A549 (cell line): ENCODE measurements at regions not wholly inside any gene's neighbourhood (a gene's known extent, or its start where the extent isn't known, plus 50 kb on each side); places are given as distances from the start of the nearest gene placed in this dataset.

Experiments
- ATAC-seq, 2 experiments: fragments of 200-7000 bp in 1 of 2; fragments of >200 bp in 1 of 2; cut with Nextera tagmentation in 1 of 2; cut with Tn5 transposase in 1 of 2; 3 replicates each; pipeline versions ENCODE4 v1.8.0 to v1.9.1; 2018 to 2020; ENCODE audit warnings: mild to moderate bottlenecking in 1 of 2, moderate library complexity in 1 of 2
- CTCF ChIA-PET: fragments of 300-600 bp; sonication (Branson Sonifier 250); formaldehyde crosslinking; extraction: SDS; loops from one replicate; lab custom pipeline; 2021; ENCODE audit warnings: antibody characterized with exemption, inconsistent platforms; lab: Yijun Ruan, JAX
- POLR2A ChIA-PET: fragments of 350-600 bp; formaldehyde crosslinking; extraction: SDS; loops from one replicate; lab custom pipeline; 2021; ENCODE audit warnings: antibody characterized with exemption, inconsistent platforms; lab: Yijun Ruan, JAX
- DNase-seq, 2 experiments: peaks; one replicate each; pipeline versions ENCODE4 v3.0.0 to v3.0.0-alpha.2; 2011 to 2016; ENCODE audit warnings: low read depth in 1 of 2, low spot score in 1 of 2
- FAIRE-seq: peaks from 2 replicates; lab custom pipeline; 2011; peaks lifted over from hg19 to GRCh38; lab: Jason Lieb, UNC
- H3K27ac ChIP-seq, 2 experiments: fragments of >200 bp; sonication (Bioruptor Twin); formaldehyde crosslinking; 3 replicates each; pipeline ENCODE4 v1.5.1; 2016 to 2017
- H3K4me1 ChIP-seq: fragments of >200 bp; sonication (Bioruptor Twin); formaldehyde crosslinking; 3 replicates; pipeline ENCODE4 v1.6.1; 2016
- H3K4me2 ChIP-seq: fragments of >200 bp; sonication (Bioruptor Twin); formaldehyde crosslinking; 3 replicates; pipeline ENCODE4 v1.6.1; 2016
- H3K4me3 ChIP-seq: fragments of >200 bp; sonication (Bioruptor Twin); formaldehyde crosslinking; 3 replicates; pipeline ENCODE4 v1.5.1; 2016
- H3K9me3 ChIP-seq: fragments of >200 bp; sonication (Bioruptor Twin); formaldehyde crosslinking; 3 replicates; pipeline ENCODE4 v1.6.1; 2016
- CBX2 ChIP-seq: fragments of 200-600 bp; sonication (generic); IDR thresholded peaks from 2 replicates; pipeline ENCODE4 v1.6.1; 2016; ENCODE audit warnings: low read depth, mild to moderate bottlenecking, borderline replicate concordance
- CHD2 ChIP-seq: fragments of 150-350 bp; IDR thresholded peaks from 2 replicates; pipeline ENCODE4 v1.6.1; 2014; ENCODE audit warnings: low read length; ENCODE audit not compliant: partially characterized antibody
- CHD4 ChIP-seq: fragments of 200-600 bp; sonication (generic); IDR thresholded peaks from 2 replicates; pipeline ENCODE4 v1.6.1; 2016; ENCODE audit warnings: antibody characterized with exemption, mild to moderate bottlenecking, borderline replicate concordance
- EP300 ChIP-seq, 2 experiments: fragments of >200 bp; sonication (Bioruptor Twin); formaldehyde crosslinking; IDR thresholded peaks; 2 replicates in 1 of 2; 3 replicates in 1 of 2; pipeline ENCODE4 v1.6.1; 2016 to 2017
- ESRRA ChIP-seq: fragments of 150-350 bp; IDR thresholded peaks from 2 replicates; pipeline ENCODE4 v1.6.1; 2014; ENCODE audit warnings: mild to moderate bottlenecking, low read length, borderline replicate concordance
- FOSL2 ChIP-seq, 2 experiments: fragments of 450-650 bp in 1 of 2; fragments of >200 bp in 1 of 2; sonication (Bioruptor Twin) in 1 of 2; formaldehyde crosslinking; IDR thresholded peaks; 2 replicates each; pipeline versions ENCODE4 v1.5.0 to v1.6.1; 2016 to 2020; ENCODE audit warnings: mild to moderate bottlenecking in 1 of 2, moderate library complexity in 1 of 2
- FOXS1 ChIP-seq: fragments of 250-450 bp; sonication (Bioruptor Pico); IDR thresholded peaks from 2 replicates; pipeline ENCODE4 v1.5.0; 2020; ENCODE audit warnings: mild to moderate bottlenecking, moderate library complexity
- HEYL ChIP-seq: fragments of 250-450 bp; sonication (Bioruptor Pico); IDR thresholded peaks from 2 replicates; pipeline ENCODE4 v1.8.0; 2021; ENCODE audit warnings: mild to moderate bottlenecking, moderate library complexity
- HOXA7 ChIP-seq: fragments of 250-450 bp; sonication (Bioruptor Pico); IDR thresholded peaks from 2 replicates; pipeline ENCODE4 v1.5.0; 2020; ENCODE audit warnings: mild to moderate bottlenecking, moderate library complexity
- JUNB ChIP-seq: fragments of >200 bp; sonication (Bioruptor Twin); formaldehyde crosslinking; IDR thresholded peaks from 2 replicates; pipeline ENCODE4 v1.6.1; 2016
- NR3C1 ChIP-seq: fragments of >200 bp; sonication (Bioruptor Twin); formaldehyde crosslinking; IDR thresholded peaks from 3 replicates; pipeline ENCODE4 v1.6.1; 2017
- POLR2AphosphoS2 ChIP-seq: conservative IDR thresholded peaks from 2 replicates; pipeline ENCODE4 v1.6.1; 2012; ENCODE audit warnings: low read length, improper control_type of control experiment, inconsistent platforms
- RFX5 ChIP-seq: fragments of 450-650 bp; IDR thresholded peaks from 2 replicates; pipeline ENCODE4 v1.7.1; 2014; ENCODE audit warnings: antibody characterized with exemption, mild to moderate bottlenecking, moderate library complexity
- RNF2 ChIP-seq: fragments of 200-600 bp; sonication (generic); IDR thresholded peaks from 2 replicates; pipeline ENCODE4 v1.6.1; 2016; ENCODE audit warnings: low read depth, mild to moderate bottlenecking, antibody characterized with exemption, moderate library complexity, borderline replicate concordance
- SMC3 ChIP-seq: fragments of >200 bp; sonication (Bioruptor Twin); formaldehyde crosslinking; IDR thresholded peaks from 3 replicates; pipeline ENCODE4 v1.6.1; 2018; ENCODE audit warnings: inconsistent platforms
- TFCP2L1 ChIP-seq: fragments of 250-450 bp; sonication (Bioruptor Pico); IDR thresholded peaks from 2 replicates; pipeline ENCODE4 v1.5.0; 2021; ENCODE audit warnings: mild to moderate bottlenecking
- ZC3H11A ChIP-seq: fragments of 450-650 bp; IDR thresholded peaks from 2 replicates; pipeline ENCODE4 v1.6.1; 2014; ENCODE audit warnings: antibody characterized with exemption, mild to moderate bottlenecking
- ZFP36 ChIP-seq: fragments of 450-650 bp; IDR thresholded peaks from 2 replicates; pipeline ENCODE4 v1.6.1; 2014; ENCODE audit warnings: borderline replicate concordance; ENCODE audit not compliant: partially characterized antibody
- ZNF302 ChIP-seq: fragments of 250-450 bp; sonication (Bioruptor Pico); IDR thresholded peaks from 2 replicates; pipeline ENCODE4 v1.9.0; 2021; ENCODE audit warnings: inconsistent platforms, mild to moderate bottlenecking, moderate library complexity
- WGBS: methylation state at CpG from one replicate; pipeline ENCODE4 v1.1.6; 2017; ENCODE audit errors: missing lambda C conversion rate; 5-methylcytosine and 5-hydroxymethylcytosine counted together
- TF ChIP-seq, protein P1 (sequence below): fragments of >200 bp; sonication (Bioruptor Twin); formaldehyde crosslinking; IDR thresholded peaks from 2 replicates; pipeline ENCODE4 v1.6.1; 2016
- TF ChIP-seq, protein P2 (sequence below): fragments of 250-450 bp; sonication (Bioruptor Pico); IDR thresholded peaks from 2 replicates; pipeline ENCODE4 v1.5.0; 2020; ENCODE audit warnings: low read depth, mild to moderate bottlenecking, moderate library complexity
- TF ChIP-seq, protein P3 (sequence below): IDR thresholded peaks from 2 replicates; pipeline ENCODE4 v1.6.1; 2012; ENCODE audit warnings: low read depth, borderline replicate concordance

DNA sequence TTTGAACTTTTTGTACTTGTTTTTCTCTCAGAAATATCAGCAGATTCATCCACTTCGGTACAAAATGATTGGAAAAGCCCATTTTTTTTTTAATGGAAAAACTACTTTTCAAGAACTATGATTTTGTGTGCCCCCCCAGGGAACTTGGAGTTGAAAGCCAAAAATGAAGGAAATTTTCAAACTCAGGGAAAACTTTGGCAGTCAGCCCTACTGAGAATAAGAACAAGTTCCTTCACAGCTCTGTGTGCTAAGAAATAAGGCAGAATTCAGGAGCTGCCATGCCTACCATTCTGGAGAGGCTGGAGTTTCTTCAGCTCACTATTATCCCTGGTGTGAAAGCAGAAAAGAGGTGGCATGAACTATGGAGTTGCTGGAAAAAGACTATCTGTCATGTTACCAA is 226.0 kb upstream of the SLC35G4 start (continued):
- TF ChIP-seq POLR2AphosphoS2 (no peak), SMC3 (no peak)
- TF ChIP-seq, all 56 proteins: peak for 0

DNA sequence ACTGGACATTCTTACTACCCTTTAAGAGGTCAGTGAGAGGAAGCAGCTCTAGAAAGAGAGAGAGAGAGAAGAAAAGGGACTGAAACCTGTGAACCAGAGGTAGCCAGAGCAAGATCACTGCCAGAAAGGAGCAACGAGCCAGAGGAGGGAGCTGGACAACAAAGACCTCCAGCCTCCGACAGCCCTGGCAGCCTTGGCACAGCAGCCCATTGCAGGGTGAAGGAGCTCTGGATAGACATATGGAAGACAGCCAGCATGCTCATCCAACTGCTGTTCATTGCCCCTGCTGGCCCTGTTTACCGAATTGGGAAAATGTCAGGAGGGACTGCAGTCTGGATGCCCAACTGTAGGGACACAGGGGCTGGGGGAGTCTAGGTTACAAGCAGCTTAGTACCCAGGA is 228.4 kb upstream of the SLC35G4 start:
- ATAC-seq (no peak), DNase-seq (no peak), FAIRE-seq (no peak)
- H3K27ac ChIP-seq = no peak overlapping the region
- ChIA-PET POLR2A (no interaction called here), CTCF (no interaction called here)
- no peak overlapping the region for H3K4me2 ChIP-seq
- H3K4me3 ChIP-seq = no peak overlapping the region
- H3K9me3 ChIP-seq = no peaks in the 10 kb centered on the region
- no peaks in the 10 kb centered on the region for H3K4me1 ChIP-seq
- TF ChIP-seq RFX5 (no peak), EP300 (IDR thresholded peaks at IDR 0.05) (no peak), CHD4 (no peak)
- TF ChIP-seq, protein P1, sequence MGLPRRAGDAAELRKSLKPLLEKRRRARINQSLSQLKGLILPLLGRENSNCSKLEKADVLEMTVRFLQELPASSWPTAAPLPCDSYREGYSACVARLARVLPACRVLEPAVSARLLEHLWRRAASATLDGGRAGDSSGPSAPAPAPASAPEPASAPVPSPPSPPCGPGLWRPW = no peak
- WGBS = 33% methylated on average over 3 of the region's 3 CpGs

DNA sequence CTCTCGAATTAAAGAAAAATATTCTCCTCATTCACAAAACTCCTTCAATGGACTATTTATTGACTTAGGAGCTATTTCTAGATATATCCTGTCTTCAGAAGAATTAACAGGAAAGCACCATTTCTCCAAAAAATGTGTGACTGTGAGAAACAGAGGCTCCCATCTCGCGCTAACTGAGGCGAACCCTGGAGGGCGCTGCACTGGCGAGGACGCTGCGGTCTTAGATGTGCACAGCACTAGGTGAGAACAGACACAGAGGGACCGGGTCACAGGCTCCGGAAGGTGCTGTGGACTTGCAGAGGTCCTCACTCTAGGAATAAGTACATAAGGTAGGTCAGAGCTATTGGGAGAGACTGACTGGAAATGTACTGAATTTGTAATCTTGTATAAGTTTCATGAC is 229.7 kb upstream of the SLC35G4 start:
- H3K9me3 ChIP-seq = no peaks in the 10 kb centered on the region
- no peaks in the 10 kb centered on the region for H3K4me1 ChIP-seq
- H3K27ac ChIP-seq = no peak overlapping the region
- TF ChIP-seq RNF2 (no peak), HOXA7 (CRISPR knock-in tag) (no peak), ZFP36 (no peak), FOSL2 (IDR thresholded peaks at IDR 0.05) (no peak), FOSL2 (CRISPR knock-in tag; IDR thresholded peaks at IDR 0.05) (no peak), NR3C1 (no peak)
- TF ChIP-seq, protein P2, sequence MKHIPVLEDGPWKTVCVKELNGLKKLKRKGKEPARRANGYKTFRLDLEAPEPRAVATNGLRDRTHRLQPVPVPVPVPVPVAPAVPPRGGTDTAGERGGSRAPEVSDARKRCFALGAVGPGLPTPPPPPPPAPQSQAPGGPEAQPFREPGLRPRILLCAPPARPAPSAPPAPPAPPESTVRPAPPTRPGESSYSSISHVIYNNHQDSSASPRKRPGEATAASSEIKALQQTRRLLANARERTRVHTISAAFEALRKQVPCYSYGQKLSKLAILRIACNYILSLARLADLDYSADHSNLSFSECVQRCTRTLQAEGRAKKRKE (CRISPR knock-in tag) = no peak
- ChIA-PET POLR2A (no interaction called here), CTCF (interaction anchor here (1.1 kb wide), 1 partner anchor 173 kb away, joined by 3 read pairs; no protein-coding TSS in a partner anchor)
- no peak overlapping the region for H3K4me3 ChIP-seq
- ATAC-seq = no peak
- H3K4me2 ChIP-seq = no peak overlapping the region
- WGBS = 64% methylated on average over 10 of the region's 10 CpGs
- DNase-seq = no peak
- no peak for FAIRE-seq

DNA sequence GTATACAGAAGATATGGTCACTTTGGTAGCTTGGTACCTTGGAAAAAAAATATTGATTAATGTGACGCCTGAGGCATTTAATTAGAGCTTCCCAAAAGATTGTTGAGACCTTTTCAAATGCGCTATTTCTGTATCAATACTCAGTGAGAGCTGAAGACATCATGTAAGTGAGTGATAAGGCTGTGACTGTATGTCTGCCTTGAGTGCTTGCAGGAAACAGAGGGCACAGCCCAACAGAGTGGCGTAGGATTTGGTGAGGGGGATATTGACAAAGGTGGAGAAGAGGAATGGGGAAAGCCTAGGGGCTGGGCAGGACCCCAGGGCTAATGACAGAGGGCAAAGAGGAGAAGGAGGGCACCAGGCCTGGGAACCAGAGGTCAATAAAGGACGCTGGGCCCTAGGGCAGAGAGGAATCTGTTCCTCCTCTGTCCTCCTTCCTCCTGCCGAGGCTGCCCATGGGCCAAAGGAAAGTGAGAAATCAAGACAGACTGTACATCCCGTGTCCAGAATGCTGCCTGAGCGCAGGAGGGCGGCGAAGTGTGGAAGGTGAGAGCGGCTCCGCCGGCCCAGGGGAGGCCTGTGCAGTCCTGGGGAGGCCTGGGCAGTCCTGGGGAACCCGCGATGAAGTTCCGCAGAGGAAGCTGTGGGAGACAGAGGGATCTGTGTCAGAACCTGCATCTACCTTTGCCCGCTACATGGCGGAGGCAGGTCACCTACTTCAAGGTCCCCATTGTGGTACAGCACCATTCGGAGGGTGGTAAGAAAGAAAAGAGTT is 228.6 kb upstream of the PIEZO2 start:
- POLR2A ChIA-PET = no interaction called here
- whole genome bisulfite sequencing = 66% methylated on average over 16 of the region's 18 CpGs
- TF ChIP-seq ZC3H11A (no peak), FOXS1 (CRISPR knock-in tag) (no peak), JUNB (no peak), ESRRA (no peak), SMC3 (no peak), ZNF302 (CRISPR knock-in tag) (no peak), TFCP2L1 (no peak), HEYL (CRISPR knock-in tag) (no peak), CHD2 (no peak), CBX2 (no peak), POLR2AphosphoS2 (no peak), RFX5 (no peak)
- TF ChIP-seq, protein P3, sequence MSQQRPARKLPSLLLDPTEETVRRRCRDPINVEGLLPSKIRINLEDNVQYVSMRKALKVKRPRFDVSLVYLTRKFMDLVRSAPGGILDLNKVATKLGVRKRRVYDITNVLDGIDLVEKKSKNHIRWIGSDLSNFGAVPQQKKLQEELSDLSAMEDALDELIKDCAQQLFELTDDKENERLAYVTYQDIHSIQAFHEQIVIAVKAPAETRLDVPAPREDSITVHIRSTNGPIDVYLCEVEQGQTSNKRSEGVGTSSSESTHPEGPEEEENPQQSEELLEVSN = no peak
- ATAC-seq (no peak), DNase-seq (no peak), FAIRE-seq (no peak)
- CTCF ChIA-PET = no interaction called here
- Histone ChIP-seq H3K9me3 (no peaks in the 10 kb centered on the region), H3K4me2 (no peak overlapping the region), H3K4me3 (no peak overlapping the region), H3K27ac (no peak overlapping the region), H3K4me1 (no peaks in the 10 kb centered on the region)
